COLO668 (cell line): ENCODE measurements at regions not wholly inside any gene's neighbourhood (a gene's known extent, or its start where the extent isn't known, plus 50 kb on each side); places are given as distances from the start of the nearest gene placed in this dataset.
"Not testable (repeated sequence)": the region's sequence is repeated elsewhere in the genome, so short reads cannot be mapped to it uniquely, and the experiment has no call there.

ENCODE experiments used
- DNase-seq: peaks from one replicate; lab custom pipeline; 2025; ENCODE audit not compliant: unreplicated experiment; lab: John Stamatoyannopoulos, UW

DNA sequence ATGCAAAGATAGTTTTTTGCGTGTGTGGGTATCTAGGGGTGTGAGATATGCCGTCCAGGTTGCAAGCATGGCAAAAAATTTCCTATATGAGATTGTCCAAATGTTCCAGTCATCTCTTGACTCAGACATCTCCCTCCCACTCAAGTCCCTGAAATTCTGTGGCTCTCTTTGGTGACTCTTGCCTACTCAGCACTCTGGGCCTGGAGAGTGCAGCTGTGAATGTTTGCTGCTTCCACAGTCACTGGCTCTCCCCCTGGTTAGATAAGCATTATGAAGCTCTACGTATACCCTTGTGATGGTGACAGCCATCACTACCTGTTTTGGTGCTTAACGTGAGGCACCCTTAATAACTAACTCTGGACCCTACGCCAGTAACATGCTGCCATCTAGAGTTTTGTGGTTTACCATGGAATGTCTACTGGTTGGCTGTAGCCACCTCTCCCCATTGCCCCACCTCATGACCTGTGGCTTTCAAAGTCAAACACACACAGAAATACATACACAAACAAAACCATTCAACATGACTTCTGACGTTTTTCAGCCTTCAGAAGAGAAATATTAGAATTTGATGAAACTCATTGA lies 621.9 kb upstream of the CITED2 start:
- no peak for DNase-seq

DNA sequence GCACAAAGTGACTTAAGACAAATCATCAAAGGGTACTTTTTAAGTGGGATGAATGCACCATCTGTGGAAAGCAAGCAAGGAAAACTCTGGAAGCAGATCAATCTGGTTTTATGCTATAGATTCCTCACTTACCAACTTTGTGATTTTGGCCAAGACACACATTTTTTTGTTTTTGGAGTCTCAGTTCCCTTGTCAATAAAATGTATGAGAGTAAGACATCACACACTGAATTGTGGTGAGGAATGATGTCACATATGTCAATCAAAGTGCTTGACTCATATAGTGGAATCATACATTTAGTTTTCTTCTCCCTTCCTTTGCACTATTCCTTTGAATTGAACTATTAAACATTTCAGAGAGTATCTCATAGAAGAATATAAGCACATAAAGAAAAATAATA lies 620.5 kb upstream of the CITED2 start:
- DNase-seq: no peak

DNA sequence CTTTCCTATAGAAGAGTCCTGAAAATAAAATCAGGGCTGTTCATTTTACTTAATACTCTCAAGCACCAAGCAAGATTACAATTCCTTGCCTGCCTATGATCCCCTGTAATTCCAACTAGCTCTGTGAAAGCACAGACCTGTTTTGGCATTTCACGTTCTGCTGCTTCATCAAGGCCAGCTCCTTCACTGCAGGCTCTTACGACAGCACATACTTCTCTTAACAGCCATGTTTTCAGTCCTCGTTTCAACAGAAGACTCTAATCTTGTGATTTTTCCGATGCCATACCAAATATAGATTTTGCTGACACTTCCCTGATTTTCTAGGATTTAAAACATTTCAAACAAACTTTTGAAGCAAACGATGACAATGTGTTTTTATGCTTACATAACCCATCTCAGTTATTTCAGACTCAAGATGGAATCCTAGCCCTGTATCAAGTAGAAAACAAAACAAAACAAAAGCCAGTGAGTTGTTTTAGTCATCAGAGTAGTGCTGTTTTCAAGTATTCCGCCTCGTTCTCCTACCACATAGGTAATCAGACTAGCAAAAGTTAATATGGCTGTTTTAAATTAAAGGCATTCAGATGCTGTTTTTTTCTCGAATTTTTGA lies 616.5 kb upstream of the CITED2 start:
- DNase-seq: no peak

DNA sequence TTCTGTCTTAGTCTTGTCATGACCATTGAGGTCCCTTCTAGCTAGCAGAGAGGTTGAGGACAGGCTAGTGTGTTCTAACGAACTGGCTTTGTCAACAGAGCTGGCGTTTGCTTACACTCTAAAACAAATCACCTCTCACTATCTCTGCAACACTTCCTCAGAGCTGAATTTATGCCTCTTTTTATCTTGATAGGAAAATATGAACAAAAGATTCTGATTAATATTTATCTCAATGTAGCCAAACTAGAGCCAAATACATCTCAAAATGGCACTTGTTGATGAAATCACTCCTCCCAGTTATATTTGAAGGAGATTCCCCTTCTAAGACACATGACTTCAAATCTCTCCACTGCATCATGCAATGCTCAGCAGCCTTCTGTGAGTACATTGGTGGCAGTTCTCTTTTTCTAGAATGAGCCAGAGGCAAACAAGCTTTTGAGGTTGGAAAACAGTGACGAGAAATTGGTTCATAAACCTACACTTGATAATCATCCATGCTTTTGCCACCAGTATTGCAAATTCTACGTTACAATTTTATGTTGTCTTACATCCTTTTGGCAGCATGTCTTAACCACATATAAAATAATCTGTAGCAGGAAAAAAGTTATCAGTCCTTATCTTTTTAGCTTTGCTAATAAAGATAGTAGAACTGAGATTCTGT lies 615.7 kb upstream of the CITED2 start:
- no peak for DNase-seq

DNA sequence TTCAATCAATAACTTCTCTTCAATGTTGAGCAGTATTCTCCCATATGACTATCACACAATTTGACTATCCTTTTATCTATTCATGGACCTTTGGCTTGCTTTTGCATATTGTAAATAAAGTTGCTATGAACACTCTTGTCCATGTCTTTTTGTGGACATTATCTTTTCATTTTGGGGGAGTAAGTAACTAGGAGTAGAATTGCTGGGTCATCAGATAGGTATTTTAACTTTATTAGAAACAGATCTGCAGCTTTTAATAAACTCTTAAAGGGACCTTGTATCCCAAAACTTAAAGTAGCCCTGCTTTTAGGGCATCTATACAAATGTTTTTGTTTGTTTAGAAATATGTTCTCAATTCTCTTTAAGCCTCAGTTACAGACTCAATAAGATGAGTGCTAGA lies 614.2 kb upstream of the CITED2 start:
- no peak for DNase-seq

DNA sequence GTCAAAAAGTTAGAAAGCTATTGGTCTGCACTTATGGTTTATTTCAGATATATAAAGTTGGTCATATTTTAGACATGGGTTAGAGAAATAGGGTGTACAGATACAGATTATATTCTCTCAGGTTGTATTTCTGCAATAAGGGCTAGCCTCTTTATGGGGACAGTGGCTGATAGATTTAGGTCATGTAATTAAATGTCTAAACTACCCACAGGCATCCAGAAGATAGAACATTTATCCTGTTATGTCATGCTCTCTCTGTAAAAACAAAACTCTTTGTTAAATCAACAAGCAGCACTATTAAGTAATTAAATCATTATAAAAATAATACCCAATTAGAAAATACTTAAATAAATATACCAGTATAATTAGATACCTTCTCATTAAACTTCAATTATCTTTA lies 612.6 kb upstream of the CITED2 start:
- DNase-seq: no peak

DNA sequence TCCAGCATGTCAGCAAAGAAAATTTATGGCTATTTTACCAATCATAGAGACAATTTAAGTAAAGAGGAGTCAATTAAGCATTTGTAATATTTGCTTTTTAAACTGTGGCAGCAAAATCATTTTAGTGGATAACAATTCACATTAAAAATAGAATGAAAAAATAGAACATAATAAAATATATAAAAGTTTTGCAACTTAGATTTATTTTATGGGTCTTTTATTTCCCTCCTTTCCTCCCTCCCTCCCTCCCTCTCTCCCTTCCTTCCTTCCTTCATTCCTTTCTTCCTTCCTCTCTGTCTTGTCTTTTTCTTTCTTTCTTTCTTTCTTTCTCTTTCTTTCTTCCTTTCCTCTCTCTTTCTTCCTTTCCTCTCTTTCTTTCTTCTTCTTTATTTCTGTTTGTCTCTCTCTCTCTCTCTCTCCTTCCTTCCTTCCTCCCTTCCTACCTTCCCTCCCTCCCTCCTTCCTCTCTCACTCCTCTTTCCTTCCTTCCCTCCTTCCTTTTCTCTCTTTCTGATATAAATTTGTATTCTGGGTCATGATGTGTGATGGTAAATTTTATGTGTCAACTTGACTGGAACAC lies 610.9 kb upstream of the CITED2 start:
- no peak for DNase-seq

DNA sequence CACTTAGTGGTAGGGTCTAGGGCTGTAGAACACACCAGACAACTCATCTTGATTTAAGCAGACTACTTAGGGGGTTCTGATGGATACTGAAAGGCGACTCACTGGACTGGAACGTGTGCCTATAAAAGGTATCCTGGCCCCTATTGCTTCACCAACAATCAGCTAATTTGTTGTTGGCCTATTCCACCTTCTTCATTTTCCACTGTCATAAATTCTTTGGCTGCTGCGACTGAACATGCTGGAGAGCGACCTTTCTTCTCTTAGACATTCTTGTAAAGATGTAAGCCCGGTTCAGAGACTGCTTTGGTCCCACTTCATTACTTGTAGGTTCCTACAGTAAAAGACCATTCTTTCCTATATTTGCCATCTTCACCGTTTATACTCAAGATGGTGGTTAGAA lies 609.9 kb upstream of the CITED2 start:
- no peak for DNase-seq

DNA sequence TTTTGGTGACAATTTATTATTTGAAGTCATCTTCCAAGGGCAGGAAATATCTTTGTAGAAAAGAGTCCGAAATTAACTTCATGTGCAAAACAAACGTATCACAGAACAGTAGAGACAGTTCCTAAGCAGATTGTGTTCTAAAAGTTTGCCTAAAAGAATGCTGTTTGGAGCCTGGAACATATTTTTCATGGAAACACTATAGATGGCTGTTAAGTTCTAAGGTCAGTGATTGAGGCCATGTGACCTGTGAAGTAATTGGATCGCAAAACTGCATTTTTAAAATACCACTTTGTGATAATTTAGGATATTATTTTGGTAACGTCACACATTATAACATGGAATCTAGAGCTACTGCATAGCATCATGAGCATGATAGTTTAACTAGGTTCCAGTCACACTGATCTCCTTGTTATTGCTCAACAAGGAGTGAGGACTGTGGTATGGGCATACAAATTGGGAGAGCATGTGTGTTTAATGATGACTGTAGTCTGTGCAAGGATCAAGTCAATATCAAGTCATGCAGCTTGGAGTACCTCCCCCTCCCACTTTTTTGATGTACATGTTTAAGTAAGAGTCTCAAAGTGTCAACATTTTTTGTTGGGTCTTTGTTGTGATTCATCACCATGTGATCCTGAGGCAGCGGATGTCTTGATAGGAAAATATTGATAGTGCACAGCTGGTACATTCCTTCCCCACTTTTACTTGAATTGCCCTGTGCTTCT lies 609.3 kb upstream of the CITED2 start:
- DNase-seq: no peak

DNA sequence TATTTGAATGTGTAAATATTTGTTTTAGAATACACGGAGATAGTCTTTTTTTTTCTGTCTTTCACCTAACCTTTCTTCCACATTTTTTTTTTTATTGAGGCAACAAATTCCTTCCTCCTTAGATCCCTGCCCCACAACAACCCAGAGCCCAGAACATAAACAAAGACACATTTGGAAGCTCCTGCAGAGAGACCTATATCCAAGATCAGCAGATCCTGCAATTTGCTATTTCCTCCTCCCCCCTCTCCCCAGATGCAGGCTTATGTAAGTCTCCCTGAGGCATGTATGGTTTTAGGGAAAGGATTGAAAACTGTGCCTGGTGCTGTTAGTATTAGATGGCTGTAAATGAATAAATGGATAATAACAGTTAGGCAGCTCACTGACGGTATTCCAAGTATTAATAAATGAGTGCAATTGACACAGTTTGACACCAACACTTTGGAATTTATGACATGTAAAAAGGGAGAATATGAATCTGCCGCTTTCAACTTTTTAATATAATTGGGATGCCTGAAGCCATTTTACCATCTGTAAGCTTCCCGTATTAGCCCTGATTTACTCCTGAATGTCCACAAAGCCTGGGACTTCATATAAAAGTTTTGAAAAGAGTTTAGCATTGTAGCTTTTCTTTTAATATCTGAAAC lies 608.3 kb upstream of the CITED2 start:
- no peak for DNase-seq

DNA sequence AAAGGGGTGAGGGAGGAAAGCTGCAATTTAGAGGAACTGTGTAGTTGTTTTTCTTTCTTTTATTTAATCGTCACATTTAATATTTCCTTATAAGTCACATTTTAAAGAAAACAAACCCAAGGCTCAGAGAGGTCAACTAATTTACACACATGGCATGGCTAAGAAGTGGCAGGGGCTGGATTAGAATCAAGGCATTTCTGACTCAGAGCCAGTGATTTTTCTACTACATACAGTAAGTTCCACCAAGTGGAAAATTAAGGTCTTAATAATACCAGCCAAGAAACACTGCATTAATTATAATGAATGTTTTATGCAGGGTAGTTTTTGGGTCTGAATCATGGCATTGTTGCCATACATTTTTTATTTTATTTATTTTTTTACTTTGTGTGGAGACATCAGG lies 607.7 kb upstream of the CITED2 start:
- no peak for DNase-seq

DNA sequence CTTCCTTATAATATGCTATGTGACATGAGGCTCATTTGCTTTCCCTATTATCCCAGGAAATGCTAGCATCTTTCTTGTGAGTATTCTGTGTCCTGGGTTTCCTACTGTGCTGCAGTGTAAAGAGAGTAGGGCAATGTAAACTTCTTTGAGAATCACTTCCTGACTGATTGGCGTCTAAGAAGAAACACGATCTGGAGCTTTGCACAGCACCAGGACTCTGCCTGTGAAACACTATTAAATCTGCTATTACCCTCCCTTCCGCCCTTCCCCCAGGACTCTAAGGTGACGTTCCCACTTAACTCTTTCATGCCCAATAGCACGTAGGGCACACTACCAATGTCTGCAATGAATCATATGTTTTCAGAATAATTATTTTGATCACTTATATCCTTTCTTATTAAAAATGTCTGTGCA lies 607.3 kb upstream of the CITED2 start:
- DNase-seq: no peak

DNA sequence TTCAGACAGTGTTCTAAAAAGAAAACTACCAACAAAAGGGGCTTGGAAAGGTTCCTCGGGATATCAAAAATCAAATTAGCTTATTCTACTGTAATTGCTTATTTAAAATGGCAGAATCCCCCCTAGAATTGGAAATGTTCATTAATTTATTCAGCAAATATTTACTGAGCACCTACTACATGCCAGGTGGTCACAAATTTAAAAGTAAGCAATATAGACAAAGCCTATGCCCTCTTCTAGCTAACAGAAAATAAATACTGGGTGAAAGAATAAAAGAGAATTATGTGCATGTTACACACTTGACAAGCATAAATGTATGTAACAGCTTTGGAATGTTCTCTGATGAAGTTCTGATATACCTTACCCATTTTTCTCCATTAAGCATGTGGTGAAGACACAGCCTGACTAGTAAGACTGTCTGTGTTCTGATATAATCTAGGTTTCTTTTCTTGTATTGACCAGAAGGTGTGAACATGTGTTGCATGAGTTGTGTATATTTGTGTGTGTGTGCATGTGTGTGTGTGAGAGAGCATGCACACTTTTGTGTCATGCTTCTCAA lies 606.7 kb upstream of the CITED2 start:
- no peak for DNase-seq

DNA sequence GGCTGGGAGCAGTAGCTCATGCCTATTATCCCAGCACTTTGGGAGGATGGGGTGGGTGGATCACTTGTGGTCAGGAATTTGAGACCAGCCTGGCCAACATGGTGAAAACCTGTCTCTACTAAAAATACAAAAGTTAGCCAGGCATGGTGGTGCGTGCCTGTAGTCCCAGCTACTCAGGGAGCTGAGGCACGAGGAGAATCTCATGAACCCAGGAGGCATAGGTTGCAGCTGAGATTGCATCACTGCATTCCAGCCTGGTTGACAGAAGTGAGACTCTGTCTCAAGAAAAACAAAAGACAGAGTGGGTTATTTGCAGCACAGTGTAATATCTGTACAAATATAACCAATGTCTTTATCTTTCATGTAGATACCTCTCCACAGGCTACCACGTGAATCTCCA lies 606.2 kb upstream of the CITED2 start:
- DNase-seq: not testable (repeated sequence)

DNA sequence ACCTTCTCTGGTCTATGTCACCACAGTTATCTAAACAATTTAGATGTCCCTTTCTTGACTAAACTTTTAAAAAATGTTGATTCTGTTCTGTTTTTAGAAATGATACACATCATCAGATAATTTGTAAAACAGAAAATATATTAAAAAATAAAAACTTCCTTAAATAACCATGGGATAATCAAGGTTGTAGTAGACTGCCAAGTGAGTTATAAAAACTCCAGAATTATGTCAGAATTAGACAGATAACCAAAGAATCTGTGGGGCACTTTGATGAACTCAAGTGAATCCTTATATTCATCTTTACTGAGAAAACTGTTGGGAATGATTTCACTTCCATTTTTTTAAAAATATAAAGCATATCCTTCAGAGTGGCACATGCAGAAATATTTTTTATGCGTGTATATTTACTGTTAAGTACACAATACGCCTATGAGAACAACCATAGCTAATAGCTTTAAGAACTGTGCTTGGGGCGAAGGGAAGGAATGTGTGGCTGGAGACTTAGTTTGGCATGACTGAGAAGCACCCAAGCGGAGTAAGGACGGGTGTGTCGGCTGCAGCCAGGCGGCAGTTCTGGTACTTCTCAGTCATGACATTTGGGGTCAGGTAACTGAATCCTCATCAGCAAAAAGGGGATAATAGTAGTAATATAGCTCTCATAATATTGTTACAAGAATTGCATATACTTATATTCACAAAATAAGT lies 604.7 kb upstream of the CITED2 start:
- no peak for DNase-seq

DNA sequence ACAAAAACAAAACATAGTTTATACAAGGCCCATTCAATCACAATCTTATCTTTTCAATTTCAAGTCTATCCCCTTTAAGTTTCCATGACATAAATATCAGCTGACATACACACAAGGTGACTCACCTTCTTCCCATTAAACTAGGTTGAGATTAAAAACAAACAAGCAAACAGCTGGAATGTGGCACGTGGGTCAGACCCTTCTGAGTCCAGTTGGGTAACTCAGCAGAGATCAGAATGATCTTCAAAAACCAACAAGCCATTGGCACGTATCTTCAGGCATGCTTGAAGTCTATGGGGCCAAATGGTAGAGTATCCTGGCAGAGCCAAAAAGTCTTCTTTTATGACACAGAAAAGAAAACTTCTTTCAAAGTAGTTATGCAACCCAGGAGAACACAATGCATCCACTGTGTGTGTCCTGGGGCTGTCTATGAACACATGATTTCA lies 603.5 kb upstream of the CITED2 start:
- DNase-seq: no peak

DNA sequence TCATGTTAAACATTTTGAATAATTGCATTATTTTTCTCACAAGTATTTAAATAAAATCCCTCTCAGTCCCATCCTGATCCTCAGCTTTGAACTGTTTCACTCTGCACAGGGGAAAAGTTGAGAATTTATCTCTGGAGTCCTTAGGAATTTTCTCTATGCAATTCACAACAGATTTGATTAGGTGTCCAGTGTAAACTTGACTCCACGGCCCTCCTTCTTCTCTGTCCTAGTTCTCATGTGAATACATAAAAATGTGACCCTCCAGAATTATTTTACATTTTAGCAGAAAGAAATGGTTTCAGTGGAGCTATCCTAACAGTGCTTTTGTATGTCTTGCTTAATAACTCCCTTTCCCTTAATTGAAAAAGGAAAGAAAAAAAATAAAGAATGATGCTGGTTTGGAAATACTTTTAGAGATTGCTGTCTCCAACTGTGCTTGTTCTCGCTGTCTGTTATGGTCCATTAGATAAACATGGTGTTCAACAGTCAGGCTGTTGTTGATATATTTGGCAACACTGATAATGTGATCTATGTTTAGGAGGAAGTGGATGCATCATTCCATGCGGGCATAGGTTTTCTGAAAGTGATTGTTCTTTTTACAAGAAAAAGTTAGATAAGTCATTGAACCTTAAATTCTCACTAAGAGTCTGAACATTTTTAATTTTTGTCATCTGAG lies 599.4 kb upstream of the CITED2 start:
- no peak for DNase-seq

DNA sequence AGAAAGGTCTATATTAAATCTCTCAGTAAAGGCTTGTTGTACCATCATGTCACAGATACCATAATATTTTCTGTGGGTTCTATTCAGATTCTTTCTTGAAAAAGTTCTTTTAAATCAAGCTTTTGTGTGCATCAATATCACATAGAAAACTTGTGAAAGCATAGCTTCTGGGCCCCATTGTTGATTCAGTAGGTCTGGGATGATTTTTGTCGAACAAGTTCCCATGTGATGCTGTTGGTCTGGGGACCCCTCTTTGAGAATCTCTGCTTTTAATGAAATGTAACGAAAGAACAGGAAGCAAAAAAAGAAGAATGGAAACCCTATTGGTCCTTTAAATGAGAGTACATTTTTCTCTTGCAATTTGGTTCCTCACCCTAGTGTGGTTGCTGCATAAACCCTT lies 597.7 kb upstream of the CITED2 start:
- no peak for DNase-seq

DNA sequence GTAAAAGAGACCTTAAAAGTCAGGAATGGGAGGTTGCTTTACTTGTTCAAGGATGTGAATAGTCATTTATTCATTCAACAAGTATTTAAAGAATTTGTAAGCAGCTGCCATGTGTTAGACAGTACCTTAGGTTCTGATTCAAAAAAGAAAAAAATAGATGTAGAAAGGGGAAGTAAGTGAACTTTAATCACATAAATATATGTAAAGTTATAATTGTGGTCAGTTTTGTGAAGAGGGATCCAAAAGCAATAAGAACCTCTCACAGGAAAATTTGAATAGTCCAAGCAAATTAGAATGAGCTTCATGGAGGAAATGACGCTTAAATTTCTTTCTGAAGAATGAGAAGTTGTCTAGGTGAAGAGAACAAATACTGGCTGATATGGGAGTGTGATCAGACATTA lies 596.1 kb upstream of the CITED2 start:
- no peak for DNase-seq

DNA sequence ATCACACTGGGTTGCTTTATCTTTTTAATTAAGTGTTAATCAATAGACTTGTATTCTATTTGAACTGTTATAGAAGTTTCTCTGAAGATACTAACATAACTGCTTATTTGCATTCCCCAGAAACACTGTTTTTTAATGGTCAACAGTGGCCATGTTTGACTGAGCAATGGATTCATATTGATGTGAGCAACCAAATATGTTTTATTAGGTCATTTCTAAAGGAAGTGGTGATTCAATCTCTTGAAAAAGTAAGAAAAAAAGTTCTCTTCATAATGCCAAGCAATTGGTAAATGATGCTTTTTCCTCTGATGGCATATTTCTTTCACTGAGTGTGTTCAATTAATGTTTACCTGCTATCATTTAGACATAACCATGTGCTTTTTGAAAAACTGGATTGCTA lies 593.0 kb upstream of the CITED2 start:
- no peak for DNase-seq
